ENCODE measurements at regions not wholly inside any gene's neighbourhood (a gene's known extent, or its start where the extent isn't known, plus 50 kb on each side); places are given as distances from the start of the nearest gene placed in this dataset.
"Not testable (repeated sequence)": the region's sequence is repeated elsewhere in the genome, so short reads cannot be mapped to it uniquely, and the experiment has no call there.

GRCh38 chr4:166202991-166203390 lies 330.0 kb downstream of the TLL1 start (continued):
- TF ChIP-seq AKNA (CRISPR knock-in tag; IDR thresholded peaks at IDR 0.05; ENCODE audit: borderline replicate concordance): no peak

GRCh38 chr4:166212326-166212725 lies 339.3 kb downstream of the TLL1 start:
- H3K9ac ChIP-seq (ENCODE audit: insufficient read depth, low read depth, low read length); H2AFZ ChIP-seq (ENCODE audit: low read length); H3K4me2 ChIP-seq (ENCODE audit: low read depth, low read length); in situ Hi-C loops (cut with HindIII; ENCODE audit: extremely low pct_ligation_motif_present, low pct_unique_long_range_greater_than_20kb); intact Hi-C loops (cut with micrococcal nuclease; ENCODE audit: unreplicated experiment); POLR2A ChIA-PET; H4K20me1 ChIP-seq (ENCODE audit: insufficient read depth, low read length); H3K27me3 ChIP-seq (ENCODE audit: control insufficient read depth in 1 of 2, insufficient read depth in 2 of 2, low read length in 2 of 2); FAIRE-seq; H3K36me3 ChIP-seq (replicated peaks in 1 of 2; ENCODE audit: control insufficient read depth in 1 of 2, insufficient read depth in 2 of 2, low read length in 2 of 2); CTCF ChIA-PET (ENCODE audit: low intra/inter-chr PET ratio, low total read pairs); DNase-seq (ENCODE audit: low spot score); ATAC-seq; H3K4me1 ChIP-seq (ENCODE audit: insufficient read depth, low read length); H3K79me2 ChIP-seq (ENCODE audit: insufficient read depth, low read length); H3K27ac ChIP-seq (ENCODE audit: extremely low read length, insufficient read depth, low read length); H3K4me3 ChIP-seq (replicated peaks in 1 of 3; ENCODE audit: insufficient read depth in 1 of 3, low read depth in 2 of 3, low read length in 3 of 3); BruUV-seq (replicated peaks): not testable (repeated sequence)
- WGBS (ENCODE audit: low lambda C conversion rate): 32% methylated on average over 4 of the region's 4 CpGs
- peaks cover 37% of the 10 kb centered on the region for H3K9me3 ChIP-seq (ENCODE audit: low read length)

- H3K9me3 ChIP-seq (ENCODE audit: low read length): no peaks in the 10 kb centered on the region; the same call in 1 of the 2 replicates
- DNase-seq (ENCODE audit: low spot score) (no peak), ATAC-seq (no peak), FAIRE-seq (no peak)
- no peak overlapping the region for H3K4me3 ChIP-seq (replicated peaks in 1 of 3; ENCODE audit: insufficient read depth in 1 of 3, low read depth in 2 of 3, low read length in 3 of 3)
- no peaks in the 10 kb centered on the region for H3K27me3 ChIP-seq (ENCODE audit: control insufficient read depth in 1 of 2, insufficient read depth in 2 of 2, low read length in 2 of 2)
- H4K20me1 ChIP-seq (ENCODE audit: insufficient read depth, low read length): no peaks in the 10 kb centered on the region
- in situ Hi-C loops (cut with HindIII; ENCODE audit: extremely low pct_ligation_motif_present, low pct_unique_long_range_greater_than_20kb) (no loop called here), intact Hi-C loops (cut with micrococcal nuclease; ENCODE audit: unreplicated experiment) (no loop called here)
- no peaks in the 10 kb centered on the region for H3K79me2 ChIP-seq (ENCODE audit: insufficient read depth, low read length)
- no peak overlapping the region for H2AFZ ChIP-seq (ENCODE audit: low read length)
- 3% methylated on average over 1 of the region's 1 CpG for WGBS (ENCODE audit: low lambda C conversion rate)
- H3K4me1 ChIP-seq (ENCODE audit: insufficient read depth, low read length): no peaks in the 10 kb centered on the region
- no TSS peak for BruUV-seq (replicated peaks)
- H3K9ac ChIP-seq (ENCODE audit: insufficient read depth, low read depth, low read length): no peak overlapping the region
- CTCF ChIA-PET (ENCODE audit: low intra/inter-chr PET ratio, low total read pairs): no interaction called here
- H3K4me2 ChIP-seq (ENCODE audit: low read depth, low read length): no peak overlapping the region
- H3K27ac ChIP-seq (ENCODE audit: extremely low read length, insufficient read depth, low read length): no peak overlapping the region
- no peaks in the 10 kb centered on the region for H3K36me3 ChIP-seq (replicated peaks in 1 of 2; ENCODE audit: control insufficient read depth in 1 of 2, insufficient read depth in 2 of 2, low read length in 2 of 2)
- POLR2A ChIA-PET: no interaction called here
- TF ChIP-seq KMT2A (CRISPR knock-in tag; IDR thresholded peaks at IDR 0.05) (no peak), NFATC3 (CRISPR knock-in tag; IDR thresholded peaks at IDR 0.05) (no peak), ZBTB38 (CRISPR knock-in tag; IDR thresholded peaks at IDR 0.05) (no peak), ZNF710 (CRISPR knock-in tag; IDR thresholded peaks at IDR 0.05; ENCODE audit: borderline replicate concordance) (no peak), ZBTB1 (CRISPR knock-in tag; IDR thresholded peaks at IDR 0.05; ENCODE audit: borderline replicate concordance) (no peak), AHR (CRISPR knock-in tag; IDR thresholded peaks at IDR 0.05) (no peak), E2F2 (CRISPR knock-in tag; IDR thresholded peaks at IDR 0.05; ENCODE audit: borderline replicate concordance) (no peak), RCOR2 (CRISPR knock-in tag; IDR thresholded peaks at IDR 0.05) (no peak)
Observed at GRCh38 chr4:166222271-166222670, 349.2 kb downstream of the TLL1 start.
